ENCODE measurements at regions not wholly inside any gene's neighbourhood (a gene's known extent, or its start where the extent isn't known, plus 50 kb on each side); places are given as distances from the start of the nearest gene placed in this dataset.

DNA sequence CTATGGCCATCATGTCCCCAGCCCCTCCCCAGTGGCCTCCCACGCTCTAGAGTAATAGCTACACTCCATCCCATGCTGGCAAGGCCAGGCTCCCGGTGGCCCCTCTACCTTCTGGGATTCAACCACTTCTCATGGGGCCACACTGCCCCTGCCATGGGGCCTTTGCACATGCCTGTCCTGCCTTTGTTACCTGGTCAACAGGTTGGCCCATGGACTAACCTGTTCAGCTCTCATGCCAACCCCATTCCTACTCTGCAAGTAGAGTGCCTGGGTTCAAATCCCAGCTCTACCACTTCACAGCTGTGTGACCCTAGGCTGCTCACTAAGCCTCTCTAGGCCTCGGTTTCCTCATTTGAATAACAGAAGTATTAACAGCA, 98.5 kb downstream of the RFLNA start:
- Histone ChIP-seq H3K4me3 (replicated peaks; ENCODE audit: insufficient read depth, low read length) (no peak overlapping the region), H3K27me3 (ENCODE audit: insufficient read depth, poor library complexity, severe bottlenecking) (no peaks in the 10 kb centered on the region), H3K27ac (replicated peaks) (no peak overlapping the region)
- no peak for DNase-seq (ENCODE audit: low read depth in 1 of 2, low spot score in 1 of 2)
- no peak for TF ChIP-seq GABPA (IDR thresholded peaks at IDR 0.05; ENCODE audit: low read depth)
- TF ChIP-seq, protein P1, sequence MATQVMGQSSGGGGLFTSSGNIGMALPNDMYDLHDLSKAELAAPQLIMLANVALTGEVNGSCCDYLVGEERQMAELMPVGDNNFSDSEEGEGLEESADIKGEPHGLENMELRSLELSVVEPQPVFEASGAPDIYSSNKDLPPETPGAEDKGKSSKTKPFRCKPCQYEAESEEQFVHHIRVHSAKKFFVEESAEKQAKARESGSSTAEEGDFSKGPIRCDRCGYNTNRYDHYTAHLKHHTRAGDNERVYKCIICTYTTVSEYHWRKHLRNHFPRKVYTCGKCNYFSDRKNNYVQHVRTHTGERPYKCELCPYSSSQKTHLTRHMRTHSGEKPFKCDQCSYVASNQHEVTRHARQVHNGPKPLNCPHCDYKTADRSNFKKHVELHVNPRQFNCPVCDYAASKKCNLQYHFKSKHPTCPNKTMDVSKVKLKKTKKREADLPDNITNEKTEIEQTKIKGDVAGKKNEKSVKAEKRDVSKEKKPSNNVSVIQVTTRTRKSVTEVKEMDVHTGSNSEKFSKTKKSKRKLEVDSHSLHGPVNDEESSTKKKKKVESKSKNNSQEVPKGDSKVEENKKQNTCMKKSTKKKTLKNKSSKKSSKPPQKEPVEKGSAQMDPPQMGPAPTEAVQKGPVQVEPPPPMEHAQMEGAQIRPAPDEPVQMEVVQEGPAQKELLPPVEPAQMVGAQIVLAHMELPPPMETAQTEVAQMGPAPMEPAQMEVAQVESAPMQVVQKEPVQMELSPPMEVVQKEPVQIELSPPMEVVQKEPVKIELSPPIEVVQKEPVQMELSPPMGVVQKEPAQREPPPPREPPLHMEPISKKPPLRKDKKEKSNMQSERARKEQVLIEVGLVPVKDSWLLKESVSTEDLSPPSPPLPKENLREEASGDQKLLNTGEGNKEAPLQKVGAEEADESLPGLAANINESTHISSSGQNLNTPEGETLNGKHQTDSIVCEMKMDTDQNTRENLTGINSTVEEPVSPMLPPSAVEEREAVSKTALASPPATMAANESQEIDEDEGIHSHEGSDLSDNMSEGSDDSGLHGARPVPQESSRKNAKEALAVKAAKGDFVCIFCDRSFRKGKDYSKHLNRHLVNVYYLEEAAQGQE (IDR thresholded peaks at IDR 0.05; ENCODE audit: insufficient replicate concordance, low read depth) = no peak
- TF ChIP-seq CTCF (IDR thresholded peaks at IDR 0.05; ENCODE audit: insufficient read depth, low read length) = no peak
- TF ChIP-seq SPI1 (IDR thresholded peaks at IDR 0.05; ENCODE audit: borderline replicate concordance, low read depth) = no peak
- TF ChIP-seq POLR2AphosphoS5 (IDR thresholded peaks at IDR 0.05; ENCODE audit: low read depth) = no peak

DNA sequence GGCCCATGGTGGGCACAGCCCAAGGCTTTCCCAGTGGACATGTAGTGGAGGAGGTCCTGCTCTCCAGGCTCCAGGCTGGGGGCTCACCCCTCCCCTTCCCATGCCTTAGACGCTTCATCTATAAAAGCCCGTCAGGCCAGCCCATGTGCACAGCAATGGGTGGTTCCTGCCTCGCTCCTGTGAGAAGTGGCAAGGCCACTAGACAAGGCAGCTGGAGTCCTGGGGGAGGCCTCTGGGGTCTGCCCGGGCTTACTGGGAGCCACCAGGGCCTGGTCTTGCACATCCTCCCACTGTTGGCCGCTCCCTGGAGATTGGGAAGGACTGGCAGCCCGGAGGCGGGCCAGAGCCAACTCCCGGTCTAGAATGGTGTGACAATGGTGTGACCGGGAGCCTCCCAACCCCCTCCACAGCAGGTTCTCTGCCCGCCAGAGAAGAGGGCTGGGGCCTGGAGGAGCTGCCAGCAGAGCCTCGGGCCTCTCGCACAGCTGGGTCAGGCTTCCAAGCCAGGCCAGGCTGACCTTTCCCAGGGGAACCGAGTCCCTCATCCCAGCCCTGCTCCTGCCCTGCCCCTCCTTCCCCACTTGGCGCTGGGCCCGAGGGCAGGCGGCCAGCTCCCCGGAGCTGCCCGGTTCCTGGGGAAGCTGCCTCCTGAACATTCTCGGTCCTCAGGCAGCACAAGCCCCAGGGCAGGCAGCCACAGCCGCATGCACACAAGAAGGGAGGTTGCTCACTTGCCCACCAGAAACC, 97.9 kb downstream of the RFLNA start:
- DNase-seq (ENCODE audit: low read depth in 1 of 2, low spot score in 1 of 2) = no peak
- Histone ChIP-seq H3K27ac (replicated peaks) (peak overlapping the region; percentile 88; the same call in 1 of the 2 replicates), H3K4me3 (replicated peaks; ENCODE audit: insufficient read depth, low read length) (no peak overlapping the region), H3K27me3 (ENCODE audit: insufficient read depth, poor library complexity, severe bottlenecking) (no peaks in the 10 kb centered on the region)
- TF ChIP-seq GABPA (IDR thresholded peaks at IDR 0.05; ENCODE audit: low read depth) (no peak), SPI1 (IDR thresholded peaks at IDR 0.05; ENCODE audit: borderline replicate concordance, low read depth) (no peak), CTCF (IDR thresholded peaks at IDR 0.05; ENCODE audit: insufficient read depth, low read length) (no peak), POLR2AphosphoS5 (IDR thresholded peaks at IDR 0.05; ENCODE audit: low read depth) (no peak; the same call in 1 of the 2 replicates)
- TF ChIP-seq, protein P1 (IDR thresholded peaks at IDR 0.05; ENCODE audit: insufficient replicate concordance, low read depth) = no peak

DNA sequence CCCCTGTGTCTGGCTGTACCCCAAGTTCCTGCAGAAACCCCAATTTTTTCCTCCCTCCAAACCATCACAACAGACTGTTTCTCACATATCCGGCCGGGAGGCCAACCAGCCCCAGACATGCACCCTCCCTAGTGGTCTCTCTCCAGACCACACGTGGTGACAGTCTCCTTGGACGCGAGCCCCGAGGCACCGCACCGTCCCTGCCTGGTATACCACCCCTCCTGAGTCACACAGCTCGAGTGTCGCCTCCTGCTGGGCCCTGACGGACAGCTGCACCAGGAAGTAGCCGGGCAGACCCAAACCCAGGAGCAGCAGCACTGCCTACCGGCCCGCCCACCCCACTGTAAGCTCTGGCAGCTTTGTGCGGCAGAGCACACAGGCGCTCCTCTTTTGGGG, 97.4 kb downstream of the RFLNA start:
- DNase-seq (ENCODE audit: low read depth in 1 of 2, low spot score in 1 of 2) = peak; percentile 52 to 74
- H3K27ac ChIP-seq (replicated peaks) = peak overlapping the region; percentile 88; the same call in 1 of the 2 replicates
- no peak; the same call in 1 of the 2 replicates for TF ChIP-seq POLR2AphosphoS5 (IDR thresholded peaks at IDR 0.05; ENCODE audit: low read depth)
- TF ChIP-seq CTCF (IDR thresholded peaks at IDR 0.05; ENCODE audit: insufficient read depth, low read length) = peak; percentile 25
- H3K4me3 ChIP-seq (replicated peaks; ENCODE audit: insufficient read depth, low read length) = no peak overlapping the region
- no peaks in the 10 kb centered on the region for H3K27me3 ChIP-seq (ENCODE audit: insufficient read depth, poor library complexity, severe bottlenecking)

Data from HL-60 (cell line).